Panc1 (cell line): ENCODE measurements at regions not wholly inside any gene's neighbourhood (a gene's known extent, or its start where the extent isn't known, plus 50 kb on each side); places are given as distances from the start of the nearest gene placed in this dataset.

ENCODE experiments used
- POLR2AphosphoS5 ChIP-seq: IDR thresholded peaks from 2 replicates; pipeline ENCODE4 v1.6.1; 2012; ENCODE audit warnings: mild to moderate bottlenecking, low read depth, low read length, moderate library complexity
- REST ChIP-seq, 2 experiments: IDR thresholded peaks; 2 replicates each; pipeline ENCODE4 v1.6.1; 2011 to 2012; ENCODE audit warnings: low read depth in 2 of 2, control low read depth in 1 of 2, low read length in 1 of 2, mild to moderate bottlenecking in 1 of 2, moderate library complexity in 1 of 2; ENCODE audit not compliant: insufficient read depth in 1 of 2
- SIN3A ChIP-seq: IDR thresholded peaks from 2 replicates; pipeline ENCODE4 v1.6.1; 2012; ENCODE audit warnings: low read depth, mild to moderate bottlenecking, low read length, moderate library complexity, borderline replicate concordance; ENCODE audit not compliant: insufficient read depth
- TCF7L2 ChIP-seq: IDR thresholded peaks from 2 replicates; pipeline ENCODE4 v1.6.1; 2011; ENCODE audit warnings: mild to moderate bottlenecking, low read depth, low read length, inconsistent platforms
- TF ChIP-seq, protein P1 (sequence below): fragments of 450-650 bp; IDR thresholded peaks from 2 replicates; pipeline ENCODE4 v1.5.1; 2017; ENCODE audit warnings: mild to moderate bottlenecking

DNA sequence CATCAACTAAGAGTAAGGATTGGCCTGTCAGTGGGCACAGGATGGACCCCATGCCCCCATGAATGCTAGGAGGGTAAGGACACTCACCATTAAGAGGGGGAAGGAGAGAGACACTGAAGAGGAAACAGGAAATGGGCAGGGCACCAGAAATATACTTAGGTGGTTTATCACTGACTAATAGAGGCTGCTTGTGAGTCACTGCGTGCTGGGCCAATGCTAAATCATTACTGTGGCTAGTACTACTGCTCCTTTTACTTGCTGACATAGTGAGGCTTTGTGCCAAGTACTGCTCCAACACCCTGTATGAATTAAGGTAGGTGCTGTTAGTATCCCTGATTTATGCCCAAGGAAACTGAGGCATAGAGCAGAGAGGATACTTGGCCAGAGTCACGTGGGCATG, 130.4 kb upstream of the FRMPD4 start:
- TF ChIP-seq, protein P1, sequence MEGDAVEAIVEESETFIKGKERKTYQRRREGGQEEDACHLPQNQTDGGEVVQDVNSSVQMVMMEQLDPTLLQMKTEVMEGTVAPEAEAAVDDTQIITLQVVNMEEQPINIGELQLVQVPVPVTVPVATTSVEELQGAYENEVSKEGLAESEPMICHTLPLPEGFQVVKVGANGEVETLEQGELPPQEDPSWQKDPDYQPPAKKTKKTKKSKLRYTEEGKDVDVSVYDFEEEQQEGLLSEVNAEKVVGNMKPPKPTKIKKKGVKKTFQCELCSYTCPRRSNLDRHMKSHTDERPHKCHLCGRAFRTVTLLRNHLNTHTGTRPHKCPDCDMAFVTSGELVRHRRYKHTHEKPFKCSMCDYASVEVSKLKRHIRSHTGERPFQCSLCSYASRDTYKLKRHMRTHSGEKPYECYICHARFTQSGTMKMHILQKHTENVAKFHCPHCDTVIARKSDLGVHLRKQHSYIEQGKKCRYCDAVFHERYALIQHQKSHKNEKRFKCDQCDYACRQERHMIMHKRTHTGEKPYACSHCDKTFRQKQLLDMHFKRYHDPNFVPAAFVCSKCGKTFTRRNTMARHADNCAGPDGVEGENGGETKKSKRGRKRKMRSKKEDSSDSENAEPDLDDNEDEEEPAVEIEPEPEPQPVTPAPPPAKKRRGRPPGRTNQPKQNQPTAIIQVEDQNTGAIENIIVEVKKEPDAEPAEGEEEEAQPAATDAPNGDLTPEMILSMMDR, result no peak
- TF ChIP-seq POLR2AphosphoS5 (no peak), REST (IDR thresholded peaks at IDR 0.05; ENCODE audit: insufficient read depth in 1 of 2, low read depth in 2 of 2, low read length in 1 of 2) (no peak), TCF7L2 (no peak), SIN3A (no peak)
